WTC11 (cell line): ENCODE measurements at regions not wholly inside any gene's neighbourhood (a gene's known extent, or its start where the extent isn't known, plus 50 kb on each side); places are given as distances from the start of the nearest gene placed in this dataset.

Source experiments
- ATAC-seq: fragments of 200-7000 bp; cut with Tn5 transposase; 2 replicates; pipeline ENCODE4 v1.10.0; 2021; ENCODE audit warnings: mild to moderate bottlenecking, moderate library complexity
- CTCF ChIA-PET: fragments of 300-600 bp; sonication (Branson Sonifier 250); formaldehyde crosslinking; loops from one replicate; lab custom pipeline; 2021; ENCODE audit warnings: antibody characterized with exemption; lab: Charles Lee
- POLR2A ChIA-PET: fragments of 350-600 bp; sonication (Branson Sonifier 250); formaldehyde crosslinking; loops from one replicate; lab custom pipeline; 2021; ENCODE audit warnings: antibody characterized with exemption; lab: Charles Lee
- DNase-seq: peaks from one replicate; pipeline ENCODE4 v3.0.0; 2021; ENCODE audit warnings: low spot score
- H3K27ac Mint-ChIP-seq: 2 replicates; pipeline ENCODE4 v1.8.0; 2021; ENCODE audit warnings: mixed read lengths
- H3K27me3 Mint-ChIP-seq: 2 replicates; pipeline ENCODE4 v1.8.0; 2021; ENCODE audit warnings: low read depth, mild to moderate bottlenecking, moderate library complexity, mixed read lengths
- H3K36me3 Mint-ChIP-seq: 2 replicates; pipeline ENCODE4 v1.8.0; 2021; ENCODE audit warnings: mixed read lengths
- H3K4me1 Mint-ChIP-seq: 2 replicates; pipeline ENCODE4 v1.8.0; 2022; ENCODE audit warnings: mixed read lengths
- H3K4me3 Mint-ChIP-seq: 2 replicates; pipeline ENCODE4 v1.8.0; 2021; ENCODE audit warnings: mild to moderate bottlenecking, moderate library complexity, mixed read lengths
- H3K9me3 Mint-ChIP-seq: 2 replicates; pipeline ENCODE4 v1.8.0; 2021; ENCODE audit warnings: mixed read lengths
- CBFB ChIP-seq: sonication (generic); formaldehyde crosslinking; IDR thresholded peaks from 2 replicates; pipeline ENCODE4 v1.8.1; 2022; ENCODE audit warnings: mild to moderate bottlenecking, low read depth, missing genetic modification reagents
- CREB1 ChIP-seq: sonication (generic); formaldehyde crosslinking; IDR thresholded peaks from 2 replicates; pipeline ENCODE4 v1.8.0; 2023; ENCODE audit warnings: mild to moderate bottlenecking, missing genetic modification reagents
- CREM ChIP-seq: sonication (generic); formaldehyde crosslinking; IDR thresholded peaks from 2 replicates; pipeline ENCODE4 v1.8.1; 2022; ENCODE audit warnings: mild to moderate bottlenecking, missing genetic modification reagents, moderate library complexity
- ELF4 ChIP-seq: sonication (generic); formaldehyde crosslinking; IDR thresholded peaks from 2 replicates; pipeline ENCODE4 v1.8.1; 2022; ENCODE audit warnings: low read depth, mild to moderate bottlenecking, moderate library complexity, missing genetic modification reagents
- GRHL2 ChIP-seq: fragments of 250-450 bp; sonication (Bioruptor Pico); IDR thresholded peaks from 2 replicates; pipeline ENCODE4 v1.8.0; 2022; ENCODE audit warnings: mild to moderate bottlenecking, moderate library complexity; ENCODE audit not compliant: insufficient replicate concordance, severe bottlenecking
- KAT7 ChIP-seq: sonication (generic); formaldehyde crosslinking; IDR thresholded peaks from 2 replicates; pipeline ENCODE4 v1.8.1; 2023; ENCODE audit warnings: missing genetic modification reagents, mild to moderate bottlenecking, borderline replicate concordance
- NFYB ChIP-seq: sonication (generic); formaldehyde crosslinking; conservative IDR thresholded peaks from 2 replicates; pipeline ENCODE4 v1.8.0; 2022; ENCODE audit warnings: low read depth, missing genetic modification reagents
- NR3C1 ChIP-seq: sonication (generic); formaldehyde crosslinking; conservative IDR thresholded peaks from 2 replicates; pipeline ENCODE4 v1.8.1; 2023; ENCODE audit warnings: low read depth, mild to moderate bottlenecking, missing genetic modification reagents
- OVOL2 ChIP-seq: fragments of 250-450 bp; sonication (Bioruptor Pico); IDR thresholded peaks from 2 replicates; pipeline ENCODE4 v1.9.0; 2021; ENCODE audit warnings: mild to moderate bottlenecking, borderline replicate concordance
- SMAD4 ChIP-seq: sonication (generic); formaldehyde crosslinking; IDR thresholded peaks from 2 replicates; pipeline ENCODE4 v1.8.0; 2022; ENCODE audit warnings: mild to moderate bottlenecking, missing genetic modification reagents
- ZNF121 ChIP-seq: sonication (generic); formaldehyde crosslinking; IDR thresholded peaks from 2 replicates; pipeline ENCODE4 v1.8.0; 2023; ENCODE audit warnings: missing genetic modification reagents
- ZNF219 ChIP-seq: sonication (generic); formaldehyde crosslinking; IDR thresholded peaks from 2 replicates; pipeline ENCODE4 v1.8.0; 2023; ENCODE audit warnings: missing genetic modification reagents, mild to moderate bottlenecking, borderline replicate concordance
- ZNF317 ChIP-seq: sonication (generic); formaldehyde crosslinking; IDR thresholded peaks from 2 replicates; pipeline ENCODE4 v1.8.1; 2023; ENCODE audit warnings: low read depth, mild to moderate bottlenecking, moderate library complexity, missing genetic modification reagents, borderline replicate concordance
- ZNF423 ChIP-seq: fragments of 250-450 bp; sonication (Bioruptor Pico); IDR thresholded peaks from 2 replicates; pipeline ENCODE4 v2.1.2; 2022; ENCODE audit warnings: mild to moderate bottlenecking, moderate library complexity
- TF ChIP-seq, protein P1 (sequence below): sonication (generic); formaldehyde crosslinking; IDR thresholded peaks from 2 replicates; pipeline ENCODE4 v1.8.1; 2022; ENCODE audit warnings: missing genetic modification reagents, borderline replicate concordance
- TF ChIP-seq, protein P2 (sequence below): sonication (generic); formaldehyde crosslinking; IDR thresholded peaks from 2 replicates; pipeline ENCODE4 v1.8.0; 2023; ENCODE audit warnings: missing genetic modification reagents
- TF ChIP-seq, protein P3 (sequence below): sonication (generic); formaldehyde crosslinking; IDR thresholded peaks from 2 replicates; pipeline ENCODE4 v1.8.0; 2023; ENCODE audit warnings: missing genetic modification reagents, mild to moderate bottlenecking, borderline replicate concordance
- TF ChIP-seq, protein P4 (sequence below): sonication (generic); formaldehyde crosslinking; IDR thresholded peaks from 2 replicates; pipeline ENCODE4 v1.8.1; 2022; ENCODE audit warnings: mild to moderate bottlenecking, moderate library complexity, missing genetic modification reagents
- TF ChIP-seq, protein P5 (sequence below): fragments of 250-450 bp; sonication (Bioruptor Pico); IDR thresholded peaks from 2 replicates; pipeline ENCODE4 v1.9.0; 2021; ENCODE audit warnings: mild to moderate bottlenecking

DNA sequence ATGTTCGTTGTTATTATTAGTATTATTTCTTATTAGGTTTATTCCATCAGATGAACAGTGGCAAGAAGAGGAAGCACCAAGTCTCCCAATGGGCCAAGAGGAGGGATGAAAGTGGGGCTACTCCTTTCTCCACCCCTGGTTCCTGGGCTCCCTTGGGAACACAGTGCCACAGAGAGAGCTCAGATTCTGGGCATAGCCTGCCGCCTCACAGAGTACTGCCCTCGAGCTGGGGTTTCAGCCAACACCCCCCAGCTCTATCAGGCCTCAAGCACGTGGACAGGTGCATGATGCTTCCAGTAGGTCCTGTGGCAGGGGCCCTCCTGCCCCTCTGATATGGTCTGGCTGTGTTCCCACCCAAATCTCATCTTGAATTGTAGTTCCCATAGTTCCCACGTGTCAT, 103.6 kb upstream of the RNF32 start (continued):
- TF ChIP-seq, protein P1, sequence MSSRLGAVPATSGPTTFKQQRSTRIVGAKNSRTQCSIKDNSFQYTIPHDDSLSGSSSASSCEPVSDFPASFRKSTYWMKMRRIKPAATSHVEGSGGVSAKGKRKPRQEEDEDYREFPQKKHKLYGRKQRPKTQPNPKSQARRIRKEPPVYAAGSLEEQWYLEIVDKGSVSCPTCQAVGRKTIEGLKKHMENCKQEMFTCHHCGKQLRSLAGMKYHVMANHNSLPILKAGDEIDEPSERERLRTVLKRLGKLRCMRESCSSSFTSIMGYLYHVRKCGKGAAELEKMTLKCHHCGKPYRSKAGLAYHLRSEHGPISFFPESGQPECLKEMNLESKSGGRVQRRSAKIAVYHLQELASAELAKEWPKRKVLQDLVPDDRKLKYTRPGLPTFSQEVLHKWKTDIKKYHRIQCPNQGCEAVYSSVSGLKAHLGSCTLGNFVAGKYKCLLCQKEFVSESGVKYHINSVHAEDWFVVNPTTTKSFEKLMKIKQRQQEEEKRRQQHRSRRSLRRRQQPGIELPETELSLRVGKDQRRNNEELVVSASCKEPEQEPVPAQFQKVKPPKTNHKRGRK (CRISPR knock-in tag), result no peak
- TF ChIP-seq ELF4 (CRISPR knock-in tag), result no peak
- no peak for TF ChIP-seq ZNF317 (CRISPR knock-in tag)
- no peak for TF ChIP-seq CREM (CRISPR knock-in tag)
- TF ChIP-seq ZNF423 (CRISPR knock-in tag), result no peak

DNA sequence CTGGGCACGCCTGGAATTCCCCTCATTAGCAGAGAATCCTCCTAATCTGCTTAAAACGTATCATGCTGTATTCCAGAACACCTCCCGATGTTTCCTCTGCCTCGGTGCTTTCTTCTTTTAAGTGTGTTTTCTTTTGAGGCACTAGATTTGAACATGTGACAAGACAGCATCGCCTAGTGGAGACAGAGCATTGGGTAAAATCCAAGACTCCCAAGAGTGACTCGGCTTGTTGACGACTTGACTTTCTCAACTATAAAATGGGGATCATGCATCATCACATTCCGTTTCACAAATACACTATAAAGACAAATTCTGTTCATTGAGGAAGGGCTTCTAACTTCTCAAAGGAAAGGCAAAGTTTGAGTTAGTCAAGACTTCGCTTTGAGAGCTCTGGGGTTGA, 105.6 kb upstream of the RNF32 start:
- no peaks in the 10 kb centered on the region for H3K27me3 Mint-ChIP-seq
- no peak for TF ChIP-seq CREM (CRISPR knock-in tag)
- TF ChIP-seq NR3C1 (CRISPR knock-in tag), result no peak
- no peak for TF ChIP-seq CREB1
- TF ChIP-seq, protein P2, sequence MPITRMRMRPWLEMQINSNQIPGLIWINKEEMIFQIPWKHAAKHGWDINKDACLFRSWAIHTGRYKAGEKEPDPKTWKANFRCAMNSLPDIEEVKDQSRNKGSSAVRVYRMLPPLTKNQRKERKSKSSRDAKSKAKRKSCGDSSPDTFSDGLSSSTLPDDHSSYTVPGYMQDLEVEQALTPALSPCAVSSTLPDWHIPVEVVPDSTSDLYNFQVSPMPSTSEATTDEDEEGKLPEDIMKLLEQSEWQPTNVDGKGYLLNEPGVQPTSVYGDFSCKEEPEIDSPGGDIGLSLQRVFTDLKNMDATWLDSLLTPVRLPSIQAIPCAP (CRISPR knock-in tag), result no peak
- no peak for TF ChIP-seq GRHL2 (CRISPR knock-in tag)
- no peak for TF ChIP-seq ZNF121 (CRISPR knock-in tag)
- TF ChIP-seq, all 79 proteins: peak for 0
- Mint-ChIP-seq H3K4me1 (peaks cover 3% of the 10 kb centered on the region), H3K4me3 (no peak overlapping the region), H3K36me3 (no peaks in the 10 kb centered on the region), H3K27ac (no peak overlapping the region), H3K9me3 (no peaks in the 10 kb centered on the region)
- ATAC-seq (no peak), DNase-seq (no peak)
- POLR2A ChIA-PET, result no interaction called here
- CTCF ChIA-PET, result no interaction called here

DNA sequence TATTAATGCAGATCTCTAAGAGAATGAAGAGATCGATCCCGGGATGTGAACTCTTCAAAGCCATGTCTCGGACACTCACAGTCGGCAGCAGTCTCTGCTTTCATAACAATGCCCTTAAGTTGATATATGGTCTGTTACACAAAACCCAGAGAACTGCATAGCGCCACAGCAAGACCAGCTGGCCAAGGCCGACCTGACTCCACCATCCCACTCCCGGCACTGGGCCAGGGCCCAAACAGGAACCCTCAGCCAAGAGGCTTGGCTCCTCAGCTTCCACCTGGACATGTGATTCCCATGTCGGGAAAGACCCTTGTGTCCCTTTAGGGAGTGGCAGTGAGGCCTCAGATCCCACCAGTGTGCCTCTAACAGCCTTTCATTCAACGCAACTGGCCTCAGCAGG, 106.6 kb upstream of the RNF32 start:
- Mint-ChIP-seq H3K4me1 (no peaks in the 10 kb centered on the region), H3K4me3 (no peak overlapping the region), H3K36me3 (no peaks in the 10 kb centered on the region), H3K27ac (no peak overlapping the region), H3K9me3 (no peaks in the 10 kb centered on the region), H3K27me3 (no peaks in the 10 kb centered on the region)
- POLR2A ChIA-PET, result no interaction called here
- CTCF ChIA-PET, result no interaction called here
- ATAC-seq (no peak), DNase-seq (no peak)
- TF ChIP-seq, protein P3, sequence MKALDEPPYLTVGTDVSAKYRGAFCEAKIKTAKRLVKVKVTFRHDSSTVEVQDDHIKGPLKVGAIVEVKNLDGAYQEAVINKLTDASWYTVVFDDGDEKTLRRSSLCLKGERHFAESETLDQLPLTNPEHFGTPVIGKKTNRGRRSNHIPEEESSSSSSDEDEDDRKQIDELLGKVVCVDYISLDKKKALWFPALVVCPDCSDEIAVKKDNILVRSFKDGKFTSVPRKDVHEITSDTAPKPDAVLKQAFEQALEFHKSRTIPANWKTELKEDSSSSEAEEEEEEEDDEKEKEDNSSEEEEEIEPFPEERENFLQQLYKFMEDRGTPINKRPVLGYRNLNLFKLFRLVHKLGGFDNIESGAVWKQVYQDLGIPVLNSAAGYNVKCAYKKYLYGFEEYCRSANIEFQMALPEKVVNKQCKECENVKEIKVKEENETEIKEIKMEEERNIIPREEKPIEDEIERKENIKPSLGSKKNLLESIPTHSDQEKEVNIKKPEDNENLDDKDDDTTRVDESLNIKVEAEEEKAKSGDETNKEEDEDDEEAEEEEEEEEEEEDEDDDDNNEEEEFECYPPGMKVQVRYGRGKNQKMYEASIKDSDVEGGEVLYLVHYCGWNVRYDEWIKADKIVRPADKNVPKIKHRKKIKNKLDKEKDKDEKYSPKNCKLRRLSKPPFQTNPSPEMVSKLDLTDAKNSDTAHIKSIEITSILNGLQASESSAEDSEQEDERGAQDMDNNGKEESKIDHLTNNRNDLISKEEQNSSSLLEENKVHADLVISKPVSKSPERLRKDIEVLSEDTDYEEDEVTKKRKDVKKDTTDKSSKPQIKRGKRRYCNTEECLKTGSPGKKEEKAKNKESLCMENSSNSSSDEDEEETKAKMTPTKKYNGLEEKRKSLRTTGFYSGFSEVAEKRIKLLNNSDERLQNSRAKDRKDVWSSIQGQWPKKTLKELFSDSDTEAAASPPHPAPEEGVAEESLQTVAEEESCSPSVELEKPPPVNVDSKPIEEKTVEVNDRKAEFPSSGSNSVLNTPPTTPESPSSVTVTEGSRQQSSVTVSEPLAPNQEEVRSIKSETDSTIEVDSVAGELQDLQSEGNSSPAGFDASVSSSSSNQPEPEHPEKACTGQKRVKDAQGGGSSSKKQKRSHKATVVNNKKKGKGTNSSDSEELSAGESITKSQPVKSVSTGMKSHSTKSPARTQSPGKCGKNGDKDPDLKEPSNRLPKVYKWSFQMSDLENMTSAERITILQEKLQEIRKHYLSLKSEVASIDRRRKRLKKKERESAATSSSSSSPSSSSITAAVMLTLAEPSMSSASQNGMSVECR (CRISPR knock-in tag), result no peak
- TF ChIP-seq ZNF219, result no peak
- TF ChIP-seq SMAD4 (CRISPR knock-in tag), result no peak
- TF ChIP-seq, protein P4, sequence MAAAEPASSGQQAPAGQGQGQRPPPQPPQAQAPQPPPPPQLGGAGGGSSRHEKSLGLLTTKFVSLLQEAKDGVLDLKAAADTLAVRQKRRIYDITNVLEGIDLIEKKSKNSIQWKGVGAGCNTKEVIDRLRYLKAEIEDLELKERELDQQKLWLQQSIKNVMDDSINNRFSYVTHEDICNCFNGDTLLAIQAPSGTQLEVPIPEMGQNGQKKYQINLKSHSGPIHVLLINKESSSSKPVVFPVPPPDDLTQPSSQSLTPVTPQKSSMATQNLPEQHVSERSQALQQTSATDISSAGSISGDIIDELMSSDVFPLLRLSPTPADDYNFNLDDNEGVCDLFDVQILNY, result no peak
- no peak for TF ChIP-seq CBFB (CRISPR knock-in tag)
- no peak for TF ChIP-seq KAT7 (CRISPR knock-in tag)
- TF ChIP-seq NFYB (CRISPR knock-in tag), result no peak
- TF ChIP-seq, protein P5, sequence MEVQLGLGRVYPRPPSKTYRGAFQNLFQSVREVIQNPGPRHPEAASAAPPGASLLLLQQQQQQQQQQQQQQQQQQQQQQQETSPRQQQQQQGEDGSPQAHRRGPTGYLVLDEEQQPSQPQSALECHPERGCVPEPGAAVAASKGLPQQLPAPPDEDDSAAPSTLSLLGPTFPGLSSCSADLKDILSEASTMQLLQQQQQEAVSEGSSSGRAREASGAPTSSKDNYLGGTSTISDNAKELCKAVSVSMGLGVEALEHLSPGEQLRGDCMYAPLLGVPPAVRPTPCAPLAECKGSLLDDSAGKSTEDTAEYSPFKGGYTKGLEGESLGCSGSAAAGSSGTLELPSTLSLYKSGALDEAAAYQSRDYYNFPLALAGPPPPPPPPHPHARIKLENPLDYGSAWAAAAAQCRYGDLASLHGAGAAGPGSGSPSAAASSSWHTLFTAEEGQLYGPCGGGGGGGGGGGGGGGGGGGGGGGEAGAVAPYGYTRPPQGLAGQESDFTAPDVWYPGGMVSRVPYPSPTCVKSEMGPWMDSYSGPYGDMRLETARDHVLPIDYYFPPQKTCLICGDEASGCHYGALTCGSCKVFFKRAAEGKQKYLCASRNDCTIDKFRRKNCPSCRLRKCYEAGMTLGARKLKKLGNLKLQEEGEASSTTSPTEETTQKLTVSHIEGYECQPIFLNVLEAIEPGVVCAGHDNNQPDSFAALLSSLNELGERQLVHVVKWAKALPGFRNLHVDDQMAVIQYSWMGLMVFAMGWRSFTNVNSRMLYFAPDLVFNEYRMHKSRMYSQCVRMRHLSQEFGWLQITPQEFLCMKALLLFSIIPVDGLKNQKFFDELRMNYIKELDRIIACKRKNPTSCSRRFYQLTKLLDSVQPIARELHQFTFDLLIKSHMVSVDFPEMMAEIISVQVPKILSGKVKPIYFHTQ, result no peak
- no peak for TF ChIP-seq CREB1
- no peak for TF ChIP-seq OVOL2 (CRISPR knock-in tag)
